DMS 273 treated with DMSO at 0.1 percent for 48 hours (cell line): ENCODE measurements at regions not wholly inside any gene's neighbourhood (a gene's known extent, or its start where the extent isn't known, plus 50 kb on each side); places are given as distances from the start of the nearest gene placed in this dataset.
A peak's percentile ranks its signal among the peaks of the same experiment; 100 is the strongest.

ENCODE experiments used
- DNase-seq: peaks from one replicate; lab custom pipeline; 2025; lab: John Stamatoyannopoulos, UW

- DNase-seq, result no peak
Observed at GRCh38 chr6:141164042-141164743, 968.5 kb upstream of the GJE1 start.

GRCh38 chr6:141163107-141163506 is 969.6 kb upstream of the GJE1 start:
- DNase-seq, result no peak

GRCh38 chr6:141158740-141159139 is 974.0 kb upstream of the GJE1 start:
- DNase-seq, result no peak

- no peak for DNase-seq
Observed at GRCh38 chr6:141153563-141153962, 979.2 kb upstream of the GJE1 start.

- DNase-seq, result no peak
Observed at GRCh38 chr6:141152951-141153350, 979.8 kb upstream of the GJE1 start.

- DNase-seq, result no peak
Observed at GRCh38 chr6:141151710-141152417, 980.9 kb upstream of the GJE1 start.

GRCh38 chr6:141141870-141142269 is 990.9 kb upstream of the GJE1 start:
- no peak for DNase-seq

- DNase-seq, result no peak
Observed at GRCh38 chr6:141140905-141141304, 991.8 kb upstream of the GJE1 start.

GRCh38 chr6:141139461-141139860 is 993.3 kb upstream of the GJE1 start:
- DNase-seq, result no peak

- DNase-seq, result no peak
Observed at GRCh38 chr6:141134723-141135122, 998.0 kb upstream of the GJE1 start.

- DNase-seq, result no peak
Observed at GRCh38 chr6:141133836-141134235, 998.9 kb upstream of the GJE1 start.

- DNase-seq, result no peak
Observed at GRCh38 chr6:141133346-141133745, 999.4 kb upstream of the GJE1 start.

GRCh38 chr6:141131616-141132015 is 1001.1 kb upstream of the GJE1 start:
- no peak for DNase-seq

- no peak for DNase-seq
Observed at GRCh38 chr6:141123497-141123896, 1009.2 kb upstream of the GJE1 start.

GRCh38 chr6:141123049-141123448 is 1009.7 kb upstream of the GJE1 start:
- peak; percentile 31 for DNase-seq

GRCh38 chr6:141118991-141119390 is 1013.7 kb upstream of the GJE1 start:
- no peak for DNase-seq

GRCh38 chr6:141117874-141118273 is 1014.9 kb upstream of the GJE1 start:
- DNase-seq, result no peak

- DNase-seq, result no peak
Observed at GRCh38 chr6:141110481-141110880, 1022.2 kb upstream of the GJE1 start.

- no peak for DNase-seq
Observed at GRCh38 chr6:141107591-141108160, 1025.0 kb upstream of the GJE1 start.

- peak; percentile 15 for DNase-seq
Observed at GRCh38 chr6:141105481-141105880, 1027.2 kb upstream of the GJE1 start.

- no peak for DNase-seq
Observed at GRCh38 chr6:141103246-141103645, 1029.5 kb upstream of the GJE1 start.

- DNase-seq, result no peak
Observed at GRCh38 chr6:141097471-141097870, 1035.3 kb upstream of the GJE1 start.

- no peak for DNase-seq
Observed at GRCh38 chr6:141095308-141095707, 1037.4 kb upstream of the GJE1 start.
